LNCaP clone FGC (cell line): ENCODE measurements at regions not wholly inside any gene's neighbourhood (a gene's known extent, or its start where the extent isn't known, plus 50 kb on each side); places are given as distances from the start of the nearest gene placed in this dataset.

Experiments
- DNase-seq: peaks from one replicate; pipeline ENCODE4 v3.0.0-alpha.2; 2011; ENCODE audit warnings: low read depth
- H3K4me3 ChIP-seq: 2 replicates; pipeline ENCODE4 v1.5.1; 2011; ENCODE audit warnings: mild to moderate bottlenecking, low read depth, low read length, control low read depth
- CTCF ChIP-seq: IDR thresholded peaks from 2 replicates; pipeline ENCODE4 v1.5.1; 2012; ENCODE audit warnings: mild to moderate bottlenecking; ENCODE audit not compliant: control insufficient read depth, insufficient read depth; ENCODE audit errors: extremely low read depth

DNA sequence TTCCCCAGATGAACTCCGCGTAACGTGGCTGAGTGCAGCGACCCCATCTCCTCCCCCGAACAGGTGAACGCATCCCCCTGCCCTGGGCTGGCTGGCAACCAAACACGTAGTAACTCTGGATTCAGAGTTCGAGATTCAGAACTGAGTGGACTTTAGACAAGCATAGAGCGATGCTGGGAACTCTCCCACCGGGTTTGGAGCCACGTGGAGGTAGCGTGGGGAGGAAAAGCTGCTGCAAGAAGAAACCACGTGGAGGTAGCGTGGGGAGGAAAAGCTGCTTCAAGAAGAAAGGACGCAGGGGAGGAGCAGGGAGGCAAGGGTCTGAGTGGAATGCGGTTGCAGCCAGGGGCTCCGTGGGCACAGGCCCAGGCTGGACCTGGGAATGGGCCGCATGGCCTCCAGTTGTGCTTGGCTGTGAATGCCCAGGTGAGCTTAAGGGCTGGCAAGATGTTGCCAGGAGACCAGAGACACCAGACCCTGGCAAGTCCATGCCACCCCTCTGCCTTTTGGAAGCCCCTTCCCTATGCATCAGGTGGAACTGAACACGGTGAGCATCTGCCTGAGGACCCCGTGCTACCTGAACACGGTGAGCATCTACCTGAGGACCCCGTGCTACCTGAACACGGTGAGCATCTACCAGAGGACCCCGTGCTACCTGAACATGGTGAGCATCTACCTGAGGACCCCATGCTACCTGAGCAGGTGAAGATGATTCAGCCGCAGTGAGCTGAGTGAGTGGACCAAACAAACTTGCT is 118.0 kb upstream of the FRMD1 start:
- no peak for DNase-seq
- no peak for TF ChIP-seq CTCF

DNA sequence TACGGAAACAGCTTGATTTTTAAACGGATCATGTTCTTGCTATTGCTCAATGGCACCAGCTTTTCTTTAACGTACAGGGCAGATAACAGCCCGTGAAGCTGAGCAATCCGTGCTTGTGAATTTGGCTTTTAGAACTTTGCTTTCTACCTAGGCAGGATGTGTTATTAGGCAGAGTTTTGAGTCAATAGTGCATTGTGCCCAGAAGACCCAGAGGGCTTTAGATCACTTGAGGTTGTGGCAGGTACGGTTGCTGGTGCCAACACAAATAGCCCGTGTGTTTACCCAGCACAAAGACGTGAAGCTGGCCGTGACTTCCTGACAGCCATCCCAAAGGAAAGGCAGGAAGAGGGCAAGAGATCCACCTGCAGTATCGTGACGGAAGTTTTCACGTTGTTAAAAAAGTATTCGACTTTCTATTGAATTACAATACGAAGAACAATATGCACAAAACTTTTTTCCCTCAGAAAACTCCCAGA is 117.4 kb upstream of the FRMD1 start:
- TF ChIP-seq CTCF, result peak; percentile 58
- DNase-seq, result peak; percentile 99
- no peak overlapping the region; the same call in 1 of the 2 replicates for H3K4me3 ChIP-seq

More for the DNA sequence above, 118.0 kb upstream of the FRMD1 start:
- H3K4me3 ChIP-seq, result no peak overlapping the region

DNA sequence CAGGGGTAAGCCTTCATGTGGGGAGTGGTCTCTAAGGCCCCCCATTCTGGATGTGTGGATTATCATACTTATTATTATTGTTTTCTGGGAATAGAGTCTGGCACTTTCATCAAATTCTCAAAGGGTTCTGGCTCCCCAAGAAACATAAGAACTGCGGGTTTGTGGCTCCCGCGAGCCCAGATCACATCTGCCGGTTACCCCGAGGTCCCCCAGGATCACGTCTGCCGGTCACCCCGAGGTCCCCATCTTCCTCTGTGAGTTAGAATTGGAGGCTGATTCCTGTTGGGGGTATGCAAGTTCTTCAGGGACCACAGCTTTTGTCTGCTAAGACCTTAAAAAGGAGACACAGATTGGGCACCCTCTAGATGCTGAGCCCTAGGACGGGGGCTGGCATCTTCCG is 116.7 kb upstream of the FRMD1 start:
- no peak for DNase-seq
- no peak overlapping the region; the same call in 1 of the 2 replicates for H3K4me3 ChIP-seq
- TF ChIP-seq CTCF, result no peak

- TF ChIP-seq CTCF, result no peak
- no peak overlapping the region for H3K4me3 ChIP-seq
- no peak for DNase-seq
Measured at GRCh38 chr6:168194732-168195567, 115.9 kb upstream of the FRMD1 start.

DNA sequence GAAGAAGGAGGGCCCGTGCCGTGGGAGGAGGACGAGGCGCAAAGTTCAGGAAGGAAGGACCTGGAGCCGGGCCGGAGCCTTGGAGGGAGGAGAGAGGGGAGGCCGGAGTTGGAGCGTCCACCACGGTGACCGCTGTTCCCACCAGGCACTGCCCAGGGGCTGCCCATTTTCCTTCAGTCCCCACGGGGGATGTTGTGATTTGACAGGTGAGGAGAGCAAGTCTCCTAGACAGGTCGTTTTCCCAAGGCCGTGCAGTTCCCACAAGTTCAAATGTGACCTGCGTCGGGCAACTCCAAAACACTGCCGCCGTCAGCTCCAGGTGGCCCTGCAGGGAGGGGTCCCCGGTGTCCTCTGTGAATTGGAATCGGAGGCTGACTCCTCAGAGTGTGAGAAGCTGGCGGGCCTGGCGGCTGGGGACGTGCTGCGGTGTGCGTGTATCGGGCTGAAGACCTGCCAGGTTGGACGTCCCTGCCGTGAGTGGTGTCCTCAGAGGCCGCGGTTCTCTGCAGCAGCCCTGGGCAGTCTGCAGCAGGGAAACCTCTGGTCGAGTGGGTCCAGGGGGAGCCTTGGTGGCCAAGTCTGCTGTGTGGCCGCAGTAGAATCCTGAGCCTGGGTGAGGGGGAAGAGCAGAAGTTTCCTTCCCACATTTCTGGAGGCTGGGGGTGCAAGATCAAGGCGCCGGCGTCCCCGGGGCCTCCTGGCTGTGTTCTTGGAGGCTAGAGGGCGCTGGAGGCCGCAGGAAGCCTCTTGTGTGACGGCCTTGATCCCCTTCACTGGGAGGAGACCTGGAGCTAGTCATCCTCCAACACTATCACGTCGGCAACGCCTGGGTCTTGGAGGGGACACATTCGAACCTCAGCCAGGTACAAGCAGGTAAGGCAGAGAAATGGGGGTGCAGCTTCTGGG is 115.1 kb upstream of the FRMD1 start:
- H3K4me3 ChIP-seq, result no peak overlapping the region
- DNase-seq, result no peak
- no peak for TF ChIP-seq CTCF
